NCI-H128 (cell line): ENCODE measurements at regions not wholly inside any gene's neighbourhood (a gene's known extent, or its start where the extent isn't known, plus 50 kb on each side); places are given as distances from the start of the nearest gene placed in this dataset.

Experiments used
- DNase-seq: peaks from one replicate; lab custom pipeline; 2025; ENCODE audit not compliant: unreplicated experiment; lab: John Stamatoyannopoulos, UW

DNA sequence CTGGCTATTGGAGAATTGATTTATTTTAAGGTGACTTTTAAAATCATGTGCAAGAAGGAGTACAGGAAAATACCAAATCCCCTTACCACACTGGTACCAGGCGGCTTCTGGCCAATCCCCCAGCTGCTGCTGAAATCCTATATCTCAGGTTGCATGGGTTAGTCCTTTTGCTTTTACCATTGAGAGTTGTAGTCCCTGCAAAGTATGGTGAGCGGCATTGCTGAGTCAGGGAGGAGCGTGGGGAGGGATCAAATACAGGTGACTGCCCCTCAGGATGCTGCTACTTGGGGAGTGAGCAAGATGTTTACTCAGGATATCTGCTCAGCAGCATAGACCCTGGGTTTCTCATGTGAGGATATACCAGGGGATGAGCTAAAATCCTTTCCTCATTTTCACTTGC, 131.9 kb upstream of the STAC start:
- DNase-seq, result no peak

DNA sequence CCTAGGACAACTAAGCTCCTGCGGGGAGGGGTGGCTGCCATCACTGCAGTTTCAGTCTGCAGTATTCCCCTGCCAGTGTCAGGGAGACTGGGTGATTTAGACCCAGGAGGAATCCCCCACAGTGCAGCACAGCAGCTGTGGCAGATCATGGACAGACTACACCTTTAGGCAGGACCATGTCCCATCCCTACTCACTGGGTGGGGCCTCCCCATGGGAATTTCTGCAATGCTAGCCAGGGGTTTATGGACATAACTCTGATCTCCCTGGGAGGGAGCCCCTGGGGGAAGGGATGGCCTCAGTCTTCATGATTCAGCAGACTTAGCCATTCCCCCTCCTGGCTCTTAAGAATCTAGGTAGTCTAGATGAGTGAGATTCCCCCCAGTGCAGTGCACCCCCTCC, 130.1 kb upstream of the STAC start:
- no peak for DNase-seq

DNA sequence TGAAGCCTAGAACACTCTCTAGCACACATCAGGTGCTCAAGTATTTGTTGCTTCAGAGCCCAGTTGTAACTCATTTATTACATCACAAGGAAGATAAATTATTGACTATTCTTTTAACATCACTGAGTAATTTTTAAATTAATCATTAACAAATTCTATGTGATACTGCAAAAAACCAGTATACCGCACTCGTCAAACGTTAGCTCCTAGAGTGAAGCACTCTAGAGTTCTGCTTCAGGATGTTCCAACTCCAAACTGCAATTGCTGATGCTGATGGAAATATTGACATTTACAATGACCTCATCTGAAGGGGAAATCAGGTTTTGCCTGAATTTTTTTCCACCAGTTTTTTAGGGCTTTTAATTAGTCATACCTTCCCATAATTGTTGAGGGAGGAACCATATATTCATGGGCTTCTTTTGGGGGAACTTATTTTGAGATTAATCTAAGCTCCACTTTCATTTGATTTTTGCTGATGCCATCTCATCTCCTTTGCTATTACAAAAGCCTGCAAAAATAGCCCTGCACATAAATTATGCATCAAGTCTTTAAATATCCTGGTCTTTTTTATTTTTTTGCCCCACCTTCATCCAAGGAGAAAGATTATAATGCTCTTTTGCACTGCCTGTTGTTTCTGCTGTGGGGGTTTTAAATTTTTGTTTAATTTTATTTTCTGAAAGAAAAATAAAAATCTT, 123.0 kb upstream of the STAC start:
- DNase-seq, result no peak

DNA sequence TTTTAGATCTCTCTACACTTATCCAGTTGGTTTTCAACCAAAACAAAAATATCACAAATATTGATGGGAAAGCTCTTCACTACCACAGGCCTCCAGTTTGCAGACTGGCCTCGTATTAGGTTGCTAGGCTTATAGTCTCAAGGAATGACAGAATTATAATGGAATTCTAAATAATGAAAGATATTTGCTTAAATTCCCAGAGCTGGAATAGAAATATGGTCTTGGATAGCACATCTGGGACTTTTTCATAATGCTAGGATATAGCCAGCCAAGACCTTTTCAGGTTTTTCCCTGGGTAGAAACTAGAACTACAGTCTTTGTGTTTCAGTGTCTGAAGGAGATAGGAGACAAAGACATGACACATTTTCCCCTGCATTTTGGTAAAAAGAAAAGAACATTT, 121.9 kb upstream of the STAC start:
- DNase-seq, result no peak

DNA sequence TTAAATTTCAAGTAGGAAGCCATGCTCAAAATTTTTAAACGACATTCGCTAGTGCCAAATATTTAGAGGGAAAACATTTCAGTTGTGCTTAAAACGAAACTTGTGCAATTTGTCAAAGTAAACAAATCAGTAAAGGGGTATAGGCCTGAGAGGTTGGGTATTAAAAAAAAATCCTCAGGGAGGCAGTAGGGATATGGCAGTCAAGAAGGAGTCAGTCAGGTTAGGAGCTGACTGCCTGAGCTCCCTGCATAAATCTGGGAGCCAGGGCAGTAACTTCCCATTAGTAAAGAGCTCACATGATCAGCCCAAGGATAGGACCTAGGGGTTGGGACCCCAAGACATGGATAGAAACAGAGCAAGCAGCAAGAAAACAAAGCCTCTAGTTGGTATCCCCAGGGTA, 120.7 kb upstream of the STAC start:
- no peak for DNase-seq

DNA sequence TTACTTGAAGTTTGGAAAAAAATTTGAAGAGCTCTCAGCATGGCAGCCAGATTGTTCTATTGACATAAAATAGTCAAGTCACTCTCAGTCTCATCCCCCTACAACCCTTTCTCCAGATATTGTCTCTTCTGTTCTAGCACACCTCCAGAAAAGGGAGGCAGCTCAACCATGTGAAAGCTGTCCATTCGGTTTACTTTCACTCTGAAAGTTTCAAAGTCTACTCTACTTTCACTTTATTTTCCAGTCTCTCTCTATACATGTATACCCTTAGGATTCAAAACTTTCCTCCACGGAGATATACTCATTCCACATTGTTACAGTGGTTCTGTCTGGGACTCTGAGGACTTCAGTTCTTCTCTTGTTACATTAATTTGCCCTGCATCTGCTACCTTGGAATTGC, 111.0 kb upstream of the STAC start:
- no peak for DNase-seq

DNA sequence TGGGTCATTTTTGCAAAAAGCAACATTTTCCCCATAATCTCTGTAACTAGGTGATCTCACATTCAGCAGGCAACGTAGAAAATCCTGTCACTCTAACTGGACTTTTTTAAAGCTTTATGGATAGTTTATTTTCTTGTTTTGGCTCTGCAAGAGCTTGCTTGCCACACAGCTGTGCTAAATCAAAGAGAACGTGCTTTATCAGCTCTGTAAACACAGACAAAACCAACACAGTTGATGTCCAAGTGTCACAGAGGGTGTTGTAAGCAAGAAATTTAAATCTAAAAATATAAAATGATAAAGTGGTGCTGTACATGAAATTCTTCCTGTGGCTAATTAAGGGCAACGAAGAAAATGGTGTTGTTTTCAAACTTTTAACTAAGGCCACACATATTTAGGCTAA, 97.5 kb upstream of the STAC start:
- DNase-seq, result no peak

DNA sequence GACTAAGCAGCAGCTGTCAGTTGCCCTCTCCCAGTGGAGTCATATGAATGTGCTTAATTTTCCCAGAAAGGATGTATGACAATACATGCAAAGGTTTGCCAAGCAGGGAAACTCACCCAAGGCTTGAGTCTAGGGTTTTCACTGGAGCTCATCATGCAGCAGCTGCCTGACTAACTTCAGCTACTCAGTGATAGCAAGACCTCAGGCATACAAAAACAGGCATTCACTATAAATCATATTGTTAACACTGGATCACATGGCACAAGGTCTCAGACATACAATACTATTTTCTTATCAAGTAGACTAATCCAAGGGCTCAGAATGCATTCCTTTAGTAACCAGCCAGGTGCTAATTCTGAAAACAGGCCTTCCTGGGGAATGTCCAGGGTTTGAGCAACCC, 85.0 kb upstream of the STAC start:
- no peak for DNase-seq

DNA sequence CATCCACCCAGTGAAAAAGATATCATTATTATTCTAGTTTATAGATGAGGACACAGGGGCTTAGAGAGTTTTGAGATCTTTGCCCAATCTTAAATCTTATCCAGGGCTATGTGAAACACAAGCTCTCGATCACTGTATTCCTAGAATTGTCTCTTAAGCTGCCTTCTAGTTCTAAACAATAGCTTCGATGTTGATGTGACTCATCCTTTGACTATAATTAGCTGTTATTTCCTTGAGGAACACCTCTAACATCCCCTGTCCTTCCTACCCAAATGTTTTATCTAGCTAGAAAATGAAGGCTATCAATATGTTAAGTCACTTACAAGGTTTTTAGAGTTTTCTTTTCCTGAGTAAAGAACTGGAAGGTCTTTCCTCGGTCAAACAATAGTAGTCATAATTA, 83.1 kb upstream of the STAC start:
- DNase-seq, result no peak

DNA sequence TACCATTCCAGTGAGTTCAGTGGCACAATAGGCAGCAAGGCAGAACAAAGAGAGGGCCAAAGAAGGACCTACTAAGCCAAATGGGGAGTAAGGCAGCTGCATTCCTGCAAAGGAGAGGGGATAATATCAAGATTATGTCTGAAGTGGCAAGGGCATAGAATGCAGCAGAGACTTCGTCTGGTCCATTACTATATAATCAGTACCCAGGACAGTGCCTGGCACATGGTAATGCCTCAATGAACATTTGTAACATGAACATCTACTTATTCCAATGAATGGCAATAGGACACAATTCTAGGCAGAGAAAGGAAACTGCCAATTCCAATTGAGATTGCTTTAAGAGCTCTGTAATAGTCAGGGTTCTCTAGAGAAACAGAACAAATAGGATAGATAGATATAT, 82.1 kb upstream of the STAC start:
- DNase-seq, result no peak

DNA sequence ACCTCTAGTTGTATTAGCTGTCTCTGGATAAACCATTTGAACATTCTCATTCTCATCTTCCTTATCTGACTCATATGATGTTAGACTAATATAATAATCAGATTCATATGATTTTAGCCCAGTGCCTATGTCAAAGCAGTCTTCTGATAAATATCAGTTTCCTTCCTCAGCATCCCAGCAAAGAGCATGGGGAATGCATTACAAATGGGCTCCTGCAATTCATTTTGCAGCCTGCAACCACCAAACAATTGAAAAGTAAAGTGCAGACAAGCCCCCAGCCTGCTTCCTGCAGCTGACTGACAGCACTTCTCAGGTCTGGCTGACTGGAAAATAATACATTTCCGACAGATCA, 78.2 kb upstream of the STAC start:
- DNase-seq, result no peak

DNA sequence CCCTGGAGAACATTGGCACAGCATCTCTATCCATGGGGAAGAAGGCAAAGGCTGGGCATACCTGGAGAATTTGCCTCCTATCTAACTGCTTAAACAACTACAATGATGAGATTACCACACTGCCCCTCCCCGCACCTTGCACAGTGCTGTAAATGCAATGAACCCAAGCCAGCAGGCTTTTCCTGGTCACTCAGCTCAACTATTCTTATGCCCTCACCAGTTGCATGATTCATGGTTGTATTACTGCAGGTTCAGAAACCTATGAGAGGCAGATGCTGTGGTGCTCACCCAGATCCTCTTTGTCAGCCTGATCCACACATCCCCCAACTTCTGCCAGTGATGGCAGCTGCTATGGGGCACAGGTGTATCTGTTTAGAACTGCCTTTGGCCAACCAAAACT, 77.7 kb upstream of the STAC start:
- no peak for DNase-seq

DNA sequence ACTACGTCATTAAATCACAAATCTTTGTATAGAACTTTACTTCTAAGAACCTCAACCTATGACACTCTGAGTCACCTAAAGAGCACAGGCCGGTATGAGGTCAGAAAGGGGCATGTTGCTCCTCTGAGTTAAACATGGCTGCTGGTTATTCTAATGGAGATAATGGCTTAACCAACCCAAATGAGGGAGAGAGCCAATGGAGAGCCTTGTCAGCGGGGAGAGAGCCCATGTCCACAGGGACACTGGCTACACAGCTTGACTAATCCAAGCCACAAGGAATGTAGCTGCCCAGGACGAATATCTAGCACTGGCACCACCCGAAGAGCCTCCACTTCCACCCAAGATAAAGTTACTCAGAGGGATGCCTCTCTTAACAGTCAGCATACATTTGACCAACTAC, 77.0 kb upstream of the STAC start:
- DNase-seq, result no peak

DNA sequence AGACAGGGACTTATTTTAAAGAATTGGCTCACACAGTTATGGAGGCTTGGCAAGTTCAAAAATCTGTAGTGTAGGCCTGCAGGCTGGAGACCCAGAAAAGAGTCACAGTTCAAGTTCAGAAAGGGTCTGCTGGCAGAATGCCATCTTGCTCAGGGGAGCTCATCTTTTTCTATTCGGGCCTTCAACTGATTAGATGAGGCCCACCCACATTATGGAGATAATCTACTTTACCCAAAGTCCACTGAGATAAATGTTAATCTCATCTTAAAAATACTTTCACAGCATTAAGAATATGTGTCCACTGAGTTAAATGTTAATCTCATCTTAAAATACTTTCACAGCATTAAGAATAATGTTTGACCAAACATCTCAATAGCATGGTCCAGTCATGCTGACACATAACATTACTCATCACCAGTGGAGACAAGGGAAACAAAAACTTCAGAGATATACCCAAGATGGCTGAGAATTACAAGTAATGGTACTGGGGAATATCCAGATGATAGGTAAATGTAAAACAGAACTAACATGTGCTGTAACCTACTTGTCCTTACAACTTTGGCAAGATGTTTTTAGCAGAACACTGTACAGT, 74.3 kb upstream of the STAC start:
- no peak for DNase-seq

DNA sequence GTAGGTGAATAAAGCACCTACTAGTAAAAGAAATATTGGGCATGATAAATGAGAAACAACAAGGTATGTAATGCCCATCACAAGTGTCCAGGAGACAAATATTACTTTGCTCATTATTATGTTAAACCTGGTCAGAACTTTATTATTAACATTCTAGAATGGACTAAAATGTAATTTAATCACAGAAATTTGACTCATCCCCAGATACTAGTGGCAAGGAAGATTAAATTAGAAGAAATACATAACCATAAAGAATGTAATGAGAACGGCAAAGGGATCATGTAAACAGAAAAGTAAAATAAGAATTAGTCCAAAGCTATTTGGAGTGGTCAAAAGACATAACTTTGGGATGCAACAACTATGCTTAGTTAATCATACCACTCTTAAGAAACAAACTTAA, 71.2 kb upstream of the STAC start:
- no peak for DNase-seq

DNA sequence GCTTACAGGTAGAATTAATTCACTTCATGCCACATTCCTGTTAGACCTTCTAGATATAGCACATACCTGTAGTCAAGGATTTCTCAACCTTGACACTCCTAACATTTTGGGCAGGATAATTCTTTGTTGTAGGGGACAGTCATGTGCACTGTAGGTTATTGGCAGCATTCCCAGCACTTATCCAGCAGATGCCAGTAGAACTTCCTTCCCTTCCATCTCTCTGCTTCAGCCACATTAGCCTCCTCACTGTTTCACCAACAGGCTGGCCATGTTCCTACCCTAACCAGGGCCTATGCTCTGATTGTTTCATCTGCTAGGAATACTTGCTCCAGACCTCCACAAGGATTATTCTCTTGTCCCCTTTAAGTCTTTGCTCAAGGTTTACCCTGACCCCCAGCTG, 68.0 kb upstream of the STAC start:
- no peak for DNase-seq

DNA sequence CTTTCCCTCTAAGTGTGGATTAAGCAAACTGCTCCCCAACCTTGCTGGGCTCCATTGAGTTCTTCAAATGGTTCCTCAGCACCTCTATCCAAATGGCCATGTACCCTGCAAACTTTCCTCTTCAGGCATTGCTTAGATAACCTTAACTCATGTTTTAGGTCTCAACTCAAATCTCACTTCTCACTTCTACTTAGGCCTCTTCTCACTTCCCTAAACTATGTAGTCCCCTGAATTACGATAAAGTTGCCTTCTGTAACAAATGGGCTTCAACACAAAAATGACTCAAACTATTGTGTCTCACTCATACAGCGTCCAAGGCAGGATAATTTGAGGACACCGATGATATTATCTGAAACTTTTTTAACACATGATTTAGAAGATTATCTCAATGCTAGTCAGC, 62.4 kb upstream of the STAC start:
- no peak for DNase-seq

DNA sequence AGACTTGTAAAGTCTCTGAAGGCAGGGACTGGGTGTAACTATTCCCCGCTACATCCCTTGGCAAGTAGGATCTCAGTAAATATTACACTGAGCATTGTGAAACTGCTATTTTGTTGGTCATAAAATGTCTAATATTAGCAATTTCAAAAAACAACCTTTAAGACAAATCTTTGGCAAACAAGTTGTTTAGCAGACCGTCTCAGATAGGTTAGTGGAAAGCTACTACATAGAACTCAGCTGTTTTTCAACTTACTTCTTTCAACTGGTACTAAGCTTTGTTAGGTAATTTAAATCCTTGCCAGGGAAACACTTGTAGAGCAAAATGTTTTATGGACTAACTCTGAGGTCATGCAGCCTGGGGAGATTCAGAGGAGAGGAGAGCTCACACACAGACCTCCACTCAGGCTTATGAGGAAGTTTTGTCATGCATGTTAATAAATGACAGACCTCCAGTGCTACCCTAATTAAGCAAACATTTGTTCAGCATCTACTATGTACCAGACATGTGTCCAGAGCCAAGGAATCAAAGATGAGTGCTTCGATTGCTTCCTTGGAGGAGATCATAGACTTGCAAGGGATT, 61.6 kb upstream of the STAC start:
- DNase-seq, result no peak

DNA sequence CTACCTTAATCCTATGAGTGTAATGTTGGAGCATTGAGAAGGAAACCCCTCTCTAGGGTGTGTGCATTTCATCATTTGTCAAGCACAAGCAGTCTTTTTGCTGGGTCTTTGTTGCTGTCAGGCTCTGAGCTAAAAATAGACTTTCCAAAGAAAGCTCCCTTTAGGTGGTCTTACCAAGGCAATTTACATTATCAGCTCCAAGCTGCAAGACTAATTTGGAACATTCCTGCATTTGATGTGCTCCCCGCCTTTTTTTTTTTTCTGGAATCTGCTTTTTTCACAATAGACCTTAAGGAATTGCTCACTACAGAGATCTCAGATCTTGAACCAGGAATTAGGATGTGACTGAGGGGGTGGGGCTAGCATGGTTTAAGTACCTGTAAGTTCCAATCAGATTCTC, 60.6 kb upstream of the STAC start:
- DNase-seq, result no peak
